OCI-LY7 (cell line): ENCODE measurements at regions not wholly inside any gene's neighbourhood (a gene's known extent, or its start where the extent isn't known, plus 50 kb on each side); places are given as distances from the start of the nearest gene placed in this dataset.

Experiments
- CTCF ChIP-seq: fragments of 200-600 bp; sonication (generic); conservative IDR thresholded peaks from 2 replicates; pipeline ENCODE4 v1.5.1; 2014; ENCODE audit warnings: mild to moderate bottlenecking, antibody characterized with exemption, low read length, moderate library complexity, mixed read lengths
- EZH2phosphoT487 ChIP-seq: fragments of 200-600 bp; sonication (generic); IDR thresholded peaks from 2 replicates; pipeline ENCODE4 v1.6.1; 2018; ENCODE audit warnings: low read depth, borderline replicate concordance, mild to moderate bottlenecking, mixed run types, antibody characterized with exemption, low read length, moderate library complexity, mixed read lengths

DNA sequence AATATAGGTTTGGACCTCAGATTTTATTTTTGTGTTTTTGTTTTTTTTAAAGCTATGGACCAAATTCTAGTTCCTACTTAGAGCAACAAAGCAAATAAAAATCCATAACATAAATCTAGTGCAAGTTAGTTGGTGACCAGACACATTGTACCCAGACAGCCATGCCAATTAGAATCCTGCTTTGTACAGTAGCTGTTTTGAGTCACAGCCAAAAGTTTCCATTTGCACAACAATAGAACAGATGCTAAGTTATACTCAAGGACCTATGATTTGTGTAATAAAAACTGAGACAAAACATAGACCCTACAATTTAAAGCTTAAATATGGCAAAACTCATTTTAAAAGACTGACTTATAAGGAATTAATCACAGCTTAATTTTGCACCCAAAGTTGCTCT lies 513.1 kb upstream of the CBLB start:
- TF ChIP-seq CTCF, result no peak
- no peak for TF ChIP-seq EZH2phosphoT487
